ENCODE measurements at regions not wholly inside any gene's neighbourhood (a gene's known extent, or its start where the extent isn't known, plus 50 kb on each side); places are given as distances from the start of the nearest gene placed in this dataset.

- DNase-seq (ENCODE audit: low spot score), result no peak
These were observed 1169.4 kb upstream of the ZEB2 start for GRCh38 chr2:145689277-145689676.

- no peak for DNase-seq (ENCODE audit: low spot score)
These were observed 1168.2 kb upstream of the ZEB2 start for GRCh38 chr2:145688156-145688555.

GRCh38 chr2:145687442-145688134 lies 1167.7 kb upstream of the ZEB2 start:
- DNase-seq (ENCODE audit: low spot score), result no peak

GRCh38 chr2:145685383-145686050 lies 1165.6 kb upstream of the ZEB2 start:
- no peak for DNase-seq (ENCODE audit: low spot score)

- no peak for DNase-seq (ENCODE audit: low spot score)
These were observed 1162.7 kb upstream of the ZEB2 start for GRCh38 chr2:145682546-145683157.

GRCh38 chr2:145680276-145680675 lies 1160.4 kb upstream of the ZEB2 start:
- no peak for DNase-seq (ENCODE audit: low spot score)

GRCh38 chr2:145677371-145677770 lies 1157.5 kb upstream of the ZEB2 start:
- no peak for DNase-seq (ENCODE audit: low spot score)

- no peak for DNase-seq (ENCODE audit: low spot score)
These were observed 1154.8 kb upstream of the ZEB2 start for GRCh38 chr2:145674705-145675104.

- no peak for DNase-seq (ENCODE audit: low spot score)
These were observed 1149.4 kb upstream of the ZEB2 start for GRCh38 chr2:145669301-145669700.

GRCh38 chr2:145666552-145666951 lies 1146.6 kb upstream of the ZEB2 start:
- DNase-seq (ENCODE audit: low spot score), result no peak

GRCh38 chr2:145657265-145657664 lies 1137.3 kb upstream of the ZEB2 start:
- no peak for DNase-seq (ENCODE audit: low spot score)

- no peak for DNase-seq (ENCODE audit: low spot score)
These were observed 1135.3 kb upstream of the ZEB2 start for GRCh38 chr2:145655165-145655765.

GRCh38 chr2:145654746-145655145 lies 1134.8 kb upstream of the ZEB2 start:
- no peak for DNase-seq (ENCODE audit: low spot score)

- DNase-seq (ENCODE audit: low spot score), result no peak
These were observed 1134.2 kb upstream of the ZEB2 start for GRCh38 chr2:145654156-145654555.

GRCh38 chr2:145653553-145653952 lies 1133.6 kb upstream of the ZEB2 start:
- DNase-seq (ENCODE audit: low spot score), result no peak

- no peak for DNase-seq (ENCODE audit: low spot score)
These were observed 1132.9 kb upstream of the ZEB2 start for GRCh38 chr2:145652571-145653545.

GRCh38 chr2:145652036-145652435 lies 1132.1 kb upstream of the ZEB2 start:
- DNase-seq (ENCODE audit: low spot score), result no peak

GRCh38 chr2:145650226-145650625 lies 1130.3 kb upstream of the ZEB2 start:
- no peak for DNase-seq (ENCODE audit: low spot score)

GRCh38 chr2:145649061-145649460 lies 1129.1 kb upstream of the ZEB2 start:
- DNase-seq (ENCODE audit: low spot score), result no peak

- DNase-seq (ENCODE audit: low spot score), result no peak
These were observed 1124.9 kb upstream of the ZEB2 start for GRCh38 chr2:145644820-145645302.

GRCh38 chr2:145638675-145639074 lies 1118.8 kb upstream of the ZEB2 start:
- no peak for DNase-seq (ENCODE audit: low spot score)

Data from mesenteric fat pad (tissue), 1 donor.